HG03103 (cell line): ENCODE measurements at regions not wholly inside any gene's neighbourhood (a gene's known extent, or its start where the extent isn't known, plus 50 kb on each side); places are given as distances from the start of the nearest gene placed in this dataset.

ENCODE experiments used
- ATAC-seq: cut with Tn5 transposase; IDR thresholded peaks from one replicate; pipeline ENCODE4 v1.9.1; 2021; ENCODE audit warnings: low read depth; ENCODE audit not compliant: unreplicated experiment

DNA sequence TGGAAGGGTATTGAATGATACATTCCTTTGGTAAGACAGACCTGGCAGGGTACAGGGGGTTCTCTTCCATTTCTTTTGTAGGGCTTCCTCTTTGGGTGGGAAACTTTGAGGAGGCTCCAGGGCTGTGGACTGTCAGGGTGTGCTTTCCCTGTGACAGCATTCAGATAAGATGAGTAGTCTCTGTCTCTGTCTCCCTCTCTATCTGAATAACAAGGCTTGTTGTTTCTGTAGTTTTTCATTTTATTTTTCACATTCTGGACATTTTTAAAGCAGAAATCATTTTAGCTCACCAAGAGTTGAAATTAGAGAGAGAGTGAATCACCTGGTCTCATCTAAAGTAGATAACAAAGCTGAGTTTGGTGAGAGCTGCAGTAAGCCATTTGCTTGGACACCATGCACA lies 100.8 kb upstream of the TPM1 start:
- ATAC-seq = no peak

GRCh38 chr15:62942428-62942827 lies 100.1 kb upstream of the TPM1 start:
- ATAC-seq = no peak

DNA sequence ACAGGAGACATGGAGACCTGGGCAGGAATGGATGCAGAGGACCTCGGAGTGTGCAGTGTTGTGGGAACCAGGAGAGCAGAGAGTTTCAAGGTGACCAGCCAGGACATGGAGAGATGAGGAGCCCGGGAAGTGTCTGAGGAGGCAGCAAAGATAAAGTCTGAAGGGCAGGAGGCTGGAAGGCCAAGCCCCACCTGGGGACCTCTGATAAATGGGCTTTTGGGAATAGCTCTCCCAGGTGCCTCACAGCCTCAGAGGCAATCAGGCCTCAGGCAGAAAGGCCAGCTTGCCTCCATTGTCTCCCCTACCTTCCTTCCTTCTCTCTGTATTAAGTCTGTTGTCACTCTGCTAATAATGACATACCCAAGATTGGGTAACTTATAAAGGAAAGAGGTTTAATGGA lies 97.5 kb upstream of the TPM1 start:
- ATAC-seq = no peak

DNA sequence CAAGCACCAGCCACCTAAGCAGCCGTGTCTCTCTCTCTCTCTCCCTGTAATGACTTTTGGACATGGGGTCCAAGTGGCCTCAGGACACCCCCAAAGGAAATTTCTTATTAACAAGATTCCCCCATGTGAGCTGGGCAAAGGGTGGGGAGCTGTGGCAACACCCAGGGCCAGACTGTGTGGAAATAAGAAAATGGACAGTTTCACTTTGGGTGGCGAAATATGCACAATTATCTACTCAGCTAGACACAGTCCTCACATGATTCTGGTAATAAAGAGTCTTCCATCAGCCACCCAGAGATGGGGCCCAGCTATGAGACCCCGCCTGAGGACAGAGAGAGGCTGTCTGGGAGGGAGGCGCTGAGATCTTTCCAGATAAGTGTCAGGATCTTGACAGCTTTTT lies 96.8 kb upstream of the TPM1 start:
- no peak for ATAC-seq

DNA sequence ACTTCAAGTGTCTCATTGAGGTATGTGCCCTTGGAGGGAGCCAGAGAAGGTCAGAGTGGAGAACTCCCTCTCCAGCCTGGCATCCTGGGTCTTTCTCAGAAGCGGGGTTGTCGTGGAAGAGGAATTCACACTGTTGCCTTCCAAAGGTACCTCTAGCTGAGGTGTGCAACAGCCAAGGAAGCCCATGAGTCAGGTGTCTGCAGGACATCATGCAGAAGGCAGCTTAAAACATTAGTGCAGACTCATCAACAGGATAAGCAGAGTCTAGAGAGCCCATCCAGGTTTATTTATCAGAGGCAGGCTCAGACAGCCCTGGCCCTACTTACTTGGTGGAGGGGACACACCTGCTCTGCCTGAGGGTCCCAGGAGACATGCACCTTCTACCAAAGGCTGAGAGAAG lies 95.6 kb upstream of the TPM1 start:
- ATAC-seq = no peak

- no peak for ATAC-seq
These were observed 92.0 kb upstream of the TPM1 start for GRCh38 chr15:62950462-62950931.

DNA sequence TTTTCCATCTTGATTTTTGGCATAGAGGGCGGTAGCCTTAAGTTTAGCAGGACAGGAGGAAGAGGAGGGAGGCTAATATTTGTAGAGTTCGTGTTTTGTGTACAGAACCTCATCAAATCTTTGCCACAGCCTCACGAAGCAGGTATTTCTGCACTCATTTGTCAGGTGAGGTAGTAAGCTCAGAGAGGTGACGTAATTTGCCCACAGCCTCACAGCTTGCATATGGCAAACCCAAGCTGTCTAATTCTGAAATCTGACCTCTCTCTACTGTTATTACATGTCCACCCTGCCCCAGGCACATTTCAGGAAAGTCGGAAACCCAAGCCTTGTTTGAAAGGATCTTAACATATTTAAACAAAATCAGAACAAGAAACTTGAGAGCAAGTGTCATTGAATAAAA lies 91.1 kb upstream of the TPM1 start:
- ATAC-seq = no peak

DNA sequence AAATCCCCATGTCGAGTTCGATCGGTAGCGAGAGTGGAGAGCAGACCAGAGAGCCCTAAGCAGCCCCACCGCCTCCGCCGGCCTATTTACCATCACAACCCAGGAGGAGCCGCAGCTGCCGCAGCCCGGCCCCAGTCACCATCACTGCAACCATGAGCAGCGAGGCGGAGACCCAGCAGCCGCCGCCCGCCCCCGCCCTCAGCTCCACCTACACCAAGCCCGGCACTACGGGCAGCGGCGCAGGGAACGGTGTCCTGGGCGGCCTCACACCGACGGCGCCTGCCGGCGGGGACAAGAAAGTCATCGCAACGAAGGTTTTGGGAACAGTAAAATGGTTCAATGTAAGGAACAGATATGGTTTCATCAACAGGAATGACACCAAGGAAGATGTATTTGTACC lies 89.5 kb upstream of the TPM1 start:
- no peak for ATAC-seq

DNA sequence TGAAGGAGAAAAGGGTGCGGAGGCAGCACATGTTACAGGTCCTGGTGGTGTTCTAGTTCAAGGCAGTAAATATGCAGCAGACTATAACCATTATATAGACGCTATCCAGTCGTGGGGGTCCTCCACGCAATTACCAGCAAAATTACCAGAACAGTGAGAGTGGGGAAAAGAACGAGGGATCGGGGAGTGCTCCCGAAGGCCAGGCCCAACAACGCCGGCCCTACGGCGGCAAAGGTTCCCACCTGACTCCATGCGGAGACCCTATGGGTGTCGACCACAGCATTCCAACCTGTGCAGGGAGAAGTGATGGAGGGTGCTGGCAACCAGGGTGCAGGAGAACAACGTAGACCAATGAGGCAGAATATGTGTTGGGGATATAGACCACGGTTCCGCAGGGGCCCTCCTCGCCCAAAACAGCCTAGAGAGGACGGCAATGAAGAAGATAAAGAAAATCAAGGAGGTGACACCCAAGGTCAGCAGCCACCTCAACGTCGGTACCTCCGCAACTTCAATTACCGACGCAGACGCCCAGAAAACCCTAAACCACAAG lies 89.0 kb upstream of the TPM1 start:
- no peak for ATAC-seq

DNA sequence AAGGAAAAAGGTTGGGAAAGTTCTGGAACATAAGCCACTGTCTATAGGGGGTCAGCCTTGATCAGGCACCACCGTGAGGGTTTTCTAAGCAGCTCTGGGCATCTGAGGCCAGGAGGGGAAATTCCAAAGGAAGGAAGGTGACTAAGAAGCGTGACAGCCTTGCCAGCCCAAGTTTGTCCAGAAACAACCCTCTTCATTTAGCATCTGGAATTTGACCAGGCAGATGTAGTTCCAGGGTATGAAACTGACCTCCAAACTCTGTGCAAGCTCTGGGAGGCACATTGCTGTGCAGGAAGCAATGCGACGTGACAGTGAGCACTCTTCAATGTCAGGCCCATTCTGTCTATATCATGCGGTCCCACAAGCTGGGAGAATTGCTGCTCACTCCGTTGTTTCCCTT lies 85.4 kb upstream of the TPM1 start:
- no peak for ATAC-seq

DNA sequence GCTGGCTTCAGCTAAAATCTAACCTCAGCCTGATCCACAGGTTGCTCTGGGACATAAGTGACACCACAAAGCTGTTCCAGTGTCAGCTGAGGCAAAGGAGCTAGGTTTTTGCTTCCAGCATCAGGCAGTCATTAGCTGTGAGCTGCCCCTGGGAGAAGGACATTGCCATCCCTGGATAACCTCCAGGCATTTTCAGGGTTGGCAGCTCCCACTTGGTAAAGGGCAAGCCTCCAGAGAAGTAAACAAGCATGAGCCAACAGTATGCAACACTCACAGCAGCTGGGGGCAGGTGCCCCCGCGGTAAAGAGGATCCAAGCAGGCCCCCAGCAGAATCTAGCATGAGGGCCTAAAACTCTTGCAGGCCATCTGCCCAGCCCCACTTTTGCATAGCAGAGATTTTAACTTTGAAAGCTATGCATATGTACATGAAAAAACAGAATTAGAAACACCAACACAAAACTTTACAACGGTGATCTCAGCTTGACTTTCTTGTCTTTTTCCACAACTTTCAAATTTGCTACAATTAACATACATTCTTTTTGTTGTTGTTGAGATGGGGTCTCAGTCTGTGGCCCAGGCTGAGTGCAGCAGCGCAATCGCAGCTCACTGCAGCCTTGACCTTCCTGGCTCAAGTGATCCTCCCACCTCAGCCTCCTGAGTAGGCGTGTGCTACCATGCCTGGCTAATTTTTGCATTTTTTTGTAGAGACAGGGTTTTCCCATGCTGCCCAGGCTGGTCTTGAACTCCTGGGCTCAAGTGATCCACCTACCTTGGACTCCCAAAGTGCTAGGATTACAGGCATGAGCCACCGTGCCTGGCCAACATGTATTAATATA lies 83.8 kb upstream of the TPM1 start:
- ATAC-seq = no peak

GRCh38 chr15:62961134-62961533 lies 81.4 kb upstream of the TPM1 start:
- no peak for ATAC-seq

DNA sequence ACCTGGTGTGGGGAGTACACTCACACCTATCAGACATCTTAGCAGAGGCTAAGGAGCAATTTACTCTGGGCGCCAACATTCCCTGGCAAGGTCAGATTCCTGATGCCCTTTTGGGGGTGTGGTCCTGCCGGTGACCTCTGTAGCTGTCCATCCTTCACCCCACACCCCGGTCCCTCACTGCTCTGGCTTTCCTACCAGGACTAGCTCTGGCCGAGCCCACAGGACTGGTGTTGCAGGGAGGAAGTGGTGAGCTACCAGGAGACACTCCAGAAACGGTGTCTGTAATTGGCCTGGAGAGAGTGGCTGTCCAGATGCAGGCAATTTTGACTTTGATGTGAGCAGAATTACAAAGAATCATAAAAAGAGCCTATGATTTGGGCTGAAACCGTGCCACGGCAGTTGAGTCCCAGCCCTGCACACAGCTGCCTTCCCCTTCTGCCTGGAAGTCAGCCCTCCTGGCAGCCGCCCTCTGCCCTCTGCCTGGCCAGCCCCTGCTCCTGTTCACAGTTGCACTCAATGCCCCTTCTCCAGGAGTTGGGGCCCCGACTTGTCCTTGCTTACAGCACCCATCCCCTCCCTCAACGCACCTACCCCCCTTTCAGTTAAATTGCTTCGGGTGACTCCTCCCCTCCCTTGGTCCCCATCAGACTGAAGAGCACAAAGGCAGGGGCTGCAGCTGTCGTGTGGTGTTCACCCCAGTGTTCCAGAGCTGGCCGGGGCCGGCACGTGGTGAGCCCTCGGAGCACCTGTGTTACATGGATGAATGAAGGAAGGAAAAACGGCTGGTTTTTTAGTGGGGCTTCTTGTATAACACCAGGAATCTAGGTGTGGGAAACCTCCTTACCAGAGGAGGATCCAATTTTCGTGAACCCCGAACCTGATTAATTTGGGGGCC lies 80.2 kb upstream of the TPM1 start:
- no peak for ATAC-seq

DNA sequence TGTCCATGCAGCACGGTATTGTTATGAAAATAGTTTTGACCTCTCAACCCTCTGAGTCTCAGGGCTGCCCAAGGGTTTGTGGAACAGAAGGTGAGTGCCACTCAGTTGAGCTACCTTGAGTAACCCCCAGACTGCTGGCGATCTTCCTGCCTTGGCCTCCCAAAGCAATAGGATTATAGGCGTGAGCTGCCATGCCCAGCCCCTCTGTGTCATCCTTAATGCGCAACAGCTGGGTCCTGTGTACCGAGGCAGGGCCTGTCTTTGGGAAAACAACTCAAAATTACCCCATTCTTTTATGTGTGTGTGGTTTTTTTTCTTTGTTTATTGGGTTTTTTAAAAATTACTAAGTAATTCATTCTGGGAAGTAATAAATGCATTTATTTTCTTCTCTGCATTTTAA lies 78.3 kb upstream of the TPM1 start:
- ATAC-seq = no peak

- ATAC-seq = no peak
These were observed 76.1 kb upstream of the TPM1 start for GRCh38 chr15:62966294-62967078.

DNA sequence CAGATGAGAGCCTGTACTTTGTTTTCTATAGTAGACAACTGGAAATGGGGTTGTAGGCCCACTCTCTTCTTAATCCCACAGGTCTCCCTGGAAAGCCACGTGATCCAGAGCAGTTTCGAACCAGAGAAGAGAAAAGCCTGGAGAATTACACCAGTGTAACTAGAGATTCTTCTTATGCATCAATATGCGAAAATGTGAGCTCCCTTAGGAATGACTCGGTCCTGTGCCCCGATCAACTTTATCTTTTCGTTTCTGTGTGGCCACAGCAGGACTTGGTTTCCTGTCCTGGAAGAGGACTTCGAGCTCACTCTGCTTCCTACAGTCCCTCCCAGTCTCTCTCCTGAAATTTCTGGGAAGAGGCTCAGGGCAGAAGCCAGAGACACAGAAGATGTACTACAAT lies 73.8 kb upstream of the TPM1 start:
- no peak for ATAC-seq

GRCh38 chr15:62969442-62970089 lies 73.0 kb upstream of the TPM1 start:
- no peak for ATAC-seq

- ATAC-seq = no peak
These were observed 69.7 kb upstream of the TPM1 start for GRCh38 chr15:62972814-62973213.

DNA sequence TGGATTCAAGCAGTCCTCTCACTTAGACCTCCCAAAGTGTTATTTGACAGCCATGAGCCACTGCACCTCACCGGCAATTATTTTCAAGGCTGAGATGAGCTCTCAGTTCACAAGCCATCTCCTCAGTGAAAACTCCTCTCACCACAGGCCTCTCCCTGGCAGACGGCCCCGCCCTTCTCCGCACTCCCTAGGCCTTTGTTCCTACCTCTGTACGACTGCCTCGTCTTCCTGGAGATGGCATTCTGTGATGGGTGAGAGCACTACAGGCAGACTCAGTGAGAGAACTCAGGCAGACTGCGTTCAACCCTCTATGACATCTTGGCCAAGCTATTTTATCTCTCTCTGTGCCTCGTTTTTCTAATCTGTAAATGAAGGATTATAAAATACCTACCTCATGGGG lies 67.0 kb upstream of the TPM1 start:
- ATAC-seq = no peak

- no peak for ATAC-seq
These were observed 66.2 kb upstream of the TPM1 start for GRCh38 chr15:62976301-62976881.
